ENCODE measurements at regions not wholly inside any gene's neighbourhood (a gene's known extent, or its start where the extent isn't known, plus 50 kb on each side); places are given as distances from the start of the nearest gene placed in this dataset.

GRCh38 chr2:121875585-121876185, 120.2 kb downstream of the TSN start:
- peaks cover 0 to 4% of the 10 kb centered on the region in 2 donors for H3K9me3 ChIP-seq (replicated peaks in 1 of 2; ENCODE audit: control insufficient read depth in 1 of 2, insufficient read depth in 1 of 2, low read length in 2 of 2)
- H3K27ac ChIP-seq (ENCODE audit: low read depth in 1 of 2, low read length in 2 of 2), result no peak overlapping the region
- TF ChIP-seq, protein P1, sequence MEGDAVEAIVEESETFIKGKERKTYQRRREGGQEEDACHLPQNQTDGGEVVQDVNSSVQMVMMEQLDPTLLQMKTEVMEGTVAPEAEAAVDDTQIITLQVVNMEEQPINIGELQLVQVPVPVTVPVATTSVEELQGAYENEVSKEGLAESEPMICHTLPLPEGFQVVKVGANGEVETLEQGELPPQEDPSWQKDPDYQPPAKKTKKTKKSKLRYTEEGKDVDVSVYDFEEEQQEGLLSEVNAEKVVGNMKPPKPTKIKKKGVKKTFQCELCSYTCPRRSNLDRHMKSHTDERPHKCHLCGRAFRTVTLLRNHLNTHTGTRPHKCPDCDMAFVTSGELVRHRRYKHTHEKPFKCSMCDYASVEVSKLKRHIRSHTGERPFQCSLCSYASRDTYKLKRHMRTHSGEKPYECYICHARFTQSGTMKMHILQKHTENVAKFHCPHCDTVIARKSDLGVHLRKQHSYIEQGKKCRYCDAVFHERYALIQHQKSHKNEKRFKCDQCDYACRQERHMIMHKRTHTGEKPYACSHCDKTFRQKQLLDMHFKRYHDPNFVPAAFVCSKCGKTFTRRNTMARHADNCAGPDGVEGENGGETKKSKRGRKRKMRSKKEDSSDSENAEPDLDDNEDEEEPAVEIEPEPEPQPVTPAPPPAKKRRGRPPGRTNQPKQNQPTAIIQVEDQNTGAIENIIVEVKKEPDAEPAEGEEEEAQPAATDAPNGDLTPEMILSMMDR (IDR thresholded peaks at IDR 0.05), result no peak
- no peak overlapping the region for H3K4me2 ChIP-seq (replicated peaks; ENCODE audit: extremely low read depth, low read length, poor library complexity, severe bottlenecking)
- no peak overlapping the region for H3K4me3 ChIP-seq (replicated peaks in 1 of 3; ENCODE audit: low read depth in 2 of 3, low read length in 3 of 3)
- intact Hi-C loops (cut with micrococcal nuclease), result no loop called here
- H3K27ac Mint-ChIP-seq, result peak overlapping the region in 1 of 7 donors; percentile 55
- peaks cover 0 to 7% (median 2%) of the 10 kb centered on the region in 7 donors for H3K9me3 Mint-ChIP-seq
- no peak overlapping the region for H3K9ac ChIP-seq (ENCODE audit: insufficient read depth, low read length, poor library complexity, severe bottlenecking)
- WGBS (ENCODE audit: insufficient coverage), result 92% methylated on average over 2 of the region's 2 CpGs
- H4K20me1 ChIP-seq (ENCODE audit: insufficient read depth, low read length), result no peaks in the 10 kb centered on the region
- no peaks in the 10 kb centered on the region for H3K36me3 ChIP-seq (replicated peaks in 1 of 2; ENCODE audit: control insufficient read depth in 1 of 2, insufficient read depth in 2 of 2, low read length in 2 of 2)
- no peaks in the 10 kb centered on the region for H3K27me3 ChIP-seq (ENCODE audit: control insufficient read depth in 2 of 2, insufficient read depth in 2 of 2, low read length in 2 of 2)
- H3K4me1 ChIP-seq (ENCODE audit: control insufficient read depth in 1 of 2, insufficient read depth in 2 of 2, low read length in 2 of 2), result no peaks in the 10 kb centered on the region
- no peak overlapping the region for H2AFZ ChIP-seq (ENCODE audit: insufficient read depth, low read depth, low read length, poor library complexity, severe bottlenecking)
- DNase-seq, result no peak
- no peaks in the 10 kb centered on the region for H3K79me2 ChIP-seq (ENCODE audit: insufficient read depth, low read length)
- H3K4me1 Mint-ChIP-seq, result no peaks in the 10 kb centered on the region
- peaks cover 4 to 7% (median 6%) of the 10 kb centered on the region in 3 donors for H3K27me3 Mint-ChIP-seq (ENCODE audit: low read depth in 3 of 3)
- H3K4me3 Mint-ChIP-seq, result no peak overlapping the region
- H3K36me3 Mint-ChIP-seq, result no peaks in the 10 kb centered on the region

DNA sequence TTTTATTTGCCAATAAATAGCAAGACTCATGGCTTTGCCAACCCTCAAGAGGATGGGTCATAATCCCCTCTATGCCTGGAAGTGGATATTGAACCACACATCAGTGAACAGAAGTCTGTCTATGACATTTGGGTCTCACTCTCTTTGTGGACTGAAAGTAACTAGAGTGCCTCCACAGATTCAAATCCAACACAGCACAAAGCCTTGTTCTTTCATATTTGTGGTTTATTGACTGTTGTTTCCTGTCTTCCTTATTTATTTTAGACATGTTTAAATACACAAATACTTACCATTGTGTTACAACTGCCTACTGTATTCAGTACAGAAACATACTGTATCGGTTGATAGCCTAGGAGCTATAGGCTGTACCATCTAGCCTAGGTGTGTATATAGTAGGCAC, 121.9 kb downstream of the TSN start:
- no CpG with 5 or more reads among the region's 1 CpG for WGBS (ENCODE audit: insufficient coverage)

More for the DNA sequence above, 121.9 kb downstream of the TSN start:
- H4K20me1 ChIP-seq (ENCODE audit: insufficient read depth, low read length), result no peaks in the 10 kb centered on the region
- intact Hi-C loops (cut with micrococcal nuclease), result no loop called here
- H3K4me3 ChIP-seq (replicated peaks in 1 of 3; ENCODE audit: low read depth in 2 of 3, low read length in 3 of 3), result no peak overlapping the region
- Mint-ChIP-seq H3K36me3 (no peaks in the 10 kb centered on the region), H3K27ac (no peak overlapping the region), H3K4me3 (no peak overlapping the region), H3K27me3 (ENCODE audit: low read depth in 3 of 3) (peaks cover 4 to 7% (median 4%) of the 10 kb centered on the region in 3 donors), H3K4me1 (no peaks in the 10 kb centered on the region), H3K9me3 (peaks cover 0 to 13% (median 2%) of the 10 kb centered on the region in 7 donors)
- H3K36me3 ChIP-seq (replicated peaks in 1 of 2; ENCODE audit: control insufficient read depth in 1 of 2, insufficient read depth in 2 of 2, low read length in 2 of 2), result no peaks in the 10 kb centered on the region
- peaks cover 0 to 4% of the 10 kb centered on the region in 2 donors for H3K9me3 ChIP-seq (replicated peaks in 1 of 2; ENCODE audit: control insufficient read depth in 1 of 2, insufficient read depth in 1 of 2, low read length in 2 of 2)
- H3K9ac ChIP-seq (ENCODE audit: insufficient read depth, low read length, poor library complexity, severe bottlenecking), result no peak overlapping the region
- no peaks in the 10 kb centered on the region for H3K79me2 ChIP-seq (ENCODE audit: insufficient read depth, low read length)
- TF ChIP-seq, protein P1 (IDR thresholded peaks at IDR 0.05), result no peak
- H3K4me2 ChIP-seq (replicated peaks; ENCODE audit: extremely low read depth, low read length, poor library complexity, severe bottlenecking), result no peak overlapping the region
- H2AFZ ChIP-seq (ENCODE audit: insufficient read depth, low read depth, low read length, poor library complexity, severe bottlenecking), result no peak overlapping the region
- no peak for DNase-seq
- H3K27ac ChIP-seq (ENCODE audit: low read depth in 1 of 2, low read length in 2 of 2), result no peak overlapping the region
- no peaks in the 10 kb centered on the region for H3K27me3 ChIP-seq (ENCODE audit: control insufficient read depth in 2 of 2, insufficient read depth in 2 of 2, low read length in 2 of 2)
- no peaks in the 10 kb centered on the region for H3K4me1 ChIP-seq (ENCODE audit: control insufficient read depth in 1 of 2, insufficient read depth in 2 of 2, low read length in 2 of 2)
